RCC 7860 (cell line): ENCODE measurements at regions not wholly inside any gene's neighbourhood (a gene's known extent, or its start where the extent isn't known, plus 50 kb on each side); places are given as distances from the start of the nearest gene placed in this dataset.

Experiments
- DNase-seq: peaks from one replicate; pipeline ENCODE4 v3.0.0-alpha.2; 2015; ENCODE audit warnings: low spot score
- FAIRE-seq: peaks from 2 replicates; lab custom pipeline; 2012; peaks lifted over from hg19 to GRCh38; lab: Jason Lieb, UNC

- no peak for DNase-seq
- FAIRE-seq = no peak
Observed at GRCh38 chr4:128512767-128513322, 225.2 kb upstream of the PGRMC2 start.

- FAIRE-seq (no peak), DNase-seq (no peak)
Observed at GRCh38 chr4:128512161-128512560, 224.5 kb upstream of the PGRMC2 start.

- FAIRE-seq (no peak), DNase-seq (no peak)
Observed at GRCh38 chr4:128510850-128511249, 223.2 kb upstream of the PGRMC2 start.

- FAIRE-seq (peak; percentile 92), DNase-seq (peak; percentile 45)
Observed at GRCh38 chr4:128502818-128503527, 215.4 kb upstream of the PGRMC2 start.

GRCh38 chr4:128501239-128501638, 213.6 kb upstream of the PGRMC2 start:
- DNase-seq = no peak
- no peak for FAIRE-seq

- FAIRE-seq = no peak
- no peak for DNase-seq
Observed at GRCh38 chr4:128488055-128488705, 200.6 kb upstream of the PGRMC2 start.

- no peak for FAIRE-seq
- no peak for DNase-seq
Observed at GRCh38 chr4:128484896-128485295, 197.3 kb upstream of the PGRMC2 start.

GRCh38 chr4:128483816-128484215, 196.2 kb upstream of the PGRMC2 start:
- FAIRE-seq (no peak), DNase-seq (no peak)

GRCh38 chr4:128483041-128483440, 195.4 kb upstream of the PGRMC2 start:
- DNase-seq (no peak), FAIRE-seq (no peak)

GRCh38 chr4:128481752-128482480, 194.3 kb upstream of the PGRMC2 start:
- DNase-seq (no peak), FAIRE-seq (no peak)

GRCh38 chr4:128480945-128481344, 193.3 kb upstream of the PGRMC2 start:
- DNase-seq (no peak), FAIRE-seq (no peak)

- no peak for FAIRE-seq
- no peak for DNase-seq
Observed at GRCh38 chr4:128477540-128477939, 189.9 kb upstream of the PGRMC2 start.

- DNase-seq (no peak), FAIRE-seq (no peak)
Observed at GRCh38 chr4:128475597-128475996, 188.0 kb upstream of the PGRMC2 start.

- DNase-seq (no peak), FAIRE-seq (peak; percentile 16)
Observed at GRCh38 chr4:128471576-128471975, 184.0 kb upstream of the PGRMC2 start.

- DNase-seq (no peak), FAIRE-seq (no peak)
Observed at GRCh38 chr4:128470492-128471053, 183.0 kb upstream of the PGRMC2 start.

- FAIRE-seq (peak; percentile 91), DNase-seq (peak; percentile 80)
Observed at GRCh38 chr4:128468123-128468989, 180.7 kb upstream of the PGRMC2 start.

- FAIRE-seq (no peak), DNase-seq (no peak)
Observed at GRCh38 chr4:128465523-128465922, 177.9 kb upstream of the PGRMC2 start.

- FAIRE-seq = no peak
- DNase-seq = no peak
Observed at GRCh38 chr4:128463006-128463405, 175.4 kb upstream of the PGRMC2 start.

GRCh38 chr4:128462103-128462783, 174.6 kb upstream of the PGRMC2 start:
- no peak for DNase-seq
- no peak for FAIRE-seq
